Central memory CD8-positive, alpha-beta T cell (primary cell): ENCODE measurements at regions not wholly inside any gene's neighbourhood (a gene's known extent, or its start where the extent isn't known, plus 50 kb on each side); places are given as distances from the start of the nearest gene placed in this dataset.

Experiments
- ATAC-seq: fragments of 150-1000 bp; cut with Tn5 transposase; replicated peaks from 2 replicates; pipeline ENCODE4 v1.10.0; 2022; ENCODE audit warnings: mild to moderate bottlenecking, moderate FRiP score, moderate number of reproducible peaks; ENCODE audit not compliant: poor library complexity, severe bottlenecking; ENCODE audit errors: extremely low read depth
- DNase-seq, 2 donors: peaks; one replicate each; pipeline ENCODE4 v3.0.0; 2021; ENCODE audit warnings: low spot score in 2 of 2
- H3K27ac Mint-ChIP-seq: one replicate; pipeline ENCODE4 v1.8.0; 2022; ENCODE audit warnings: low read depth, mild to moderate bottlenecking, moderate library complexity, mixed read lengths
- H3K27me3 Mint-ChIP-seq: one replicate; pipeline ENCODE4 v1.8.0; 2022; ENCODE audit warnings: mixed read lengths
- H3K36me3 Mint-ChIP-seq: one replicate; pipeline ENCODE4 v1.8.0; 2022; ENCODE audit warnings: mild to moderate bottlenecking, moderate library complexity, mixed read lengths; ENCODE audit not compliant: insufficient read depth
- H3K4me1 Mint-ChIP-seq: one replicate; pipeline ENCODE4 v1.8.0; 2022; ENCODE audit warnings: mixed read lengths
- H3K4me3 Mint-ChIP-seq: one replicate; pipeline ENCODE4 v1.8.0; 2022; ENCODE audit warnings: mild to moderate bottlenecking, moderate library complexity, mixed read lengths
- H3K9me3 Mint-ChIP-seq: one replicate; pipeline ENCODE4 v1.8.0; 2022; ENCODE audit warnings: mixed read lengths

- ATAC-seq (no peak), DNase-seq (no peak)
- Mint-ChIP-seq H3K27me3 (peaks cover 62% of the 10 kb centered on the region), H3K9me3 (no peaks in the 10 kb centered on the region), H3K4me3 (no peak overlapping the region), H3K36me3 (no peaks in the 10 kb centered on the region), H3K4me1 (no peaks in the 10 kb centered on the region), H3K27ac (no peak overlapping the region)
Observed at GRCh38 chr11:43602670-43603069, 77.9 kb upstream of the HSD17B12 start.

- H3K27me3 Mint-ChIP-seq: peaks cover 49% of the 10 kb centered on the region
- H3K4me1 Mint-ChIP-seq: no peaks in the 10 kb centered on the region
- H3K36me3 Mint-ChIP-seq: no peaks in the 10 kb centered on the region
- DNase-seq (no peak), ATAC-seq (no peak)
- H3K9me3 Mint-ChIP-seq: peaks cover 17% of the 10 kb centered on the region
- no peak overlapping the region for H3K27ac Mint-ChIP-seq
- H3K4me3 Mint-ChIP-seq: no peak overlapping the region
Observed at GRCh38 chr11:43614214-43614613, 66.3 kb upstream of the HSD17B12 start.

DNA sequence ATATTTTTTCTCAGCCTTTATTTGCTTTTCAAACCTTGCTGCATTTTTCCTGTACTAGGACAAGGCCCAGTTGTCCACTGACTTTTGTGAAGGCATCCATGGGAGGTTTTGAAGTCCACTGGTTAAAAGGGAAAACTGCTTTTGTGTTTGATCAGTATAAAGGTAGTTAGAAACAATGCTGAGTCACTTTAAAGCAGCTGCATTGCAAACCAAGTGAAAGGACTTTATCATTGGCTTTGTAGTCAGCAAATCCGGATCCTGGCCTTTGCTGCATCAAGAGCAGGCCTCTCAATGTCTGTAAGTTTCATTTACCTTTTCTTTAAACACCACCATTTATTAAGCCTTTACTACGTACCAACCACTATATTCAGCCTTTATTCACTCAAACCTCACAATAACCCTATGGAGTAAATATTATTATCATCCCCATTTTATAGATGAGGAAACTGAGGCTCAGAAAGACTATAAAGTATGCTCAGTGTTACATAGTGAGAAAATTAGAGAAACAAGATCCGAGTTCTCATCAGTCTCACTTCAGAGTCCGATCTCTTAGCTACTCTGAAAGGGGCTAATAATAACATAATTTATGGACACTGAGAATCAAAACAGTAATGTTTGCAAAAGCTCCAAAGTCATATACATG lies 60.6 kb upstream of the HSD17B12 start:
- Mint-ChIP-seq H3K27me3 (peaks cover 52% of the 10 kb centered on the region), H3K27ac (no peak overlapping the region), H3K4me3 (no peak overlapping the region), H3K9me3 (peaks cover 10% of the 10 kb centered on the region), H3K4me1 (no peaks in the 10 kb centered on the region), H3K36me3 (no peaks in the 10 kb centered on the region)
- no peak for DNase-seq
- ATAC-seq: no peak

- H3K4me1 Mint-ChIP-seq: no peaks in the 10 kb centered on the region
- H3K9me3 Mint-ChIP-seq: no peaks in the 10 kb centered on the region
- H3K36me3 Mint-ChIP-seq: peaks cover 2% of the 10 kb centered on the region
- ATAC-seq: no peak
- H3K27me3 Mint-ChIP-seq: peaks cover 47% of the 10 kb centered on the region
- no peak overlapping the region for H3K4me3 Mint-ChIP-seq
- no peak for DNase-seq
- H3K27ac Mint-ChIP-seq: no peak overlapping the region
Observed at GRCh38 chr11:43626798-43627197, 53.7 kb upstream of the HSD17B12 start.
